HepG2 (cell line): ENCODE measurements at regions not wholly inside any gene's neighbourhood (a gene's known extent, or its start where the extent isn't known, plus 50 kb on each side); places are given as distances from the start of the nearest gene placed in this dataset.

Experiments
- FLYWCH1 ChIP-seq: sonication (generic); formaldehyde crosslinking; IDR thresholded peaks from 2 replicates; pipeline ENCODE4 v1.8.1; 2023; ENCODE audit warnings: mild to moderate bottlenecking, missing genetic modification reagents
- KLF11 ChIP-seq: IDR thresholded peaks from 2 replicates; pipeline ENCODE4 v1.6.1; 2016; ENCODE audit warnings: missing compliant biosample characterization
- MED8 ChIP-seq: sonication (generic); formaldehyde crosslinking; IDR thresholded peaks from 2 replicates; pipeline ENCODE4 v1.8.1; 2023; ENCODE audit warnings: mild to moderate bottlenecking, missing genetic modification reagents; ENCODE audit not compliant: insufficient replicate concordance
- NPAS2 ChIP-seq: sonication (generic); formaldehyde crosslinking; IDR thresholded peaks from 2 replicates; pipeline ENCODE4 v1.8.0; 2022; ENCODE audit warnings: mild to moderate bottlenecking, missing genetic modification reagents, borderline replicate concordance
- NRL ChIP-seq: sonication (generic); formaldehyde crosslinking; IDR thresholded peaks from 2 replicates; pipeline ENCODE4 v1.5.0; 2020; ENCODE audit warnings: missing genetic modification reagents, mild to moderate bottlenecking, moderate library complexity, borderline replicate concordance
- RCOR2 ChIP-seq: IDR thresholded peaks from 2 replicates; pipeline ENCODE4 v1.6.1; 2016; ENCODE audit warnings: missing biosample characterization, missing genetic modification reagents
- REL ChIP-seq: sonication (generic); formaldehyde crosslinking; conservative IDR thresholded peaks from 2 replicates; pipeline ENCODE4 v1.8.0; 2022; ENCODE audit warnings: mild to moderate bottlenecking, missing genetic modification reagents, moderate library complexity
- SMAD1 ChIP-seq: sonication (generic); formaldehyde crosslinking; IDR thresholded peaks from 2 replicates; pipeline ENCODE4 v1.4.0; 2020; ENCODE audit warnings: missing genetic modification reagents, low read depth, mild to moderate bottlenecking, borderline replicate concordance
- ZBTB40 ChIP-seq, 2 experiments: fragments of 450-650 bp in 1 of 2; sonication (generic) in 1 of 2; formaldehyde crosslinking in 1 of 2; IDR thresholded peaks; 2 replicates each; pipeline versions ENCODE4 v1.6.1 to v1.8.0; 2016 to 2022; ENCODE audit warnings: antibody characterized with exemption in 1 of 2, mild to moderate bottlenecking in 1 of 2, missing genetic modification reagents in 1 of 2
- ZNF30 ChIP-seq: sonication (generic); formaldehyde crosslinking; IDR thresholded peaks from 2 replicates; pipeline ENCODE4 v1.5.0; 2020; ENCODE audit warnings: mild to moderate bottlenecking, missing genetic modification reagents
- ZNF383 ChIP-seq: sonication (generic); formaldehyde crosslinking; IDR thresholded peaks from 2 replicates; pipeline ENCODE4 v1.4.0; 2020; ENCODE audit warnings: missing genetic modification reagents, mild to moderate bottlenecking, borderline replicate concordance
- ZNF7 ChIP-seq: IDR thresholded peaks from 2 replicates; pipeline ENCODE4 v1.6.1; 2016; ENCODE audit warnings: missing biosample characterization, missing genetic modification reagents
- TF ChIP-seq, protein P1 (sequence below): sonication (generic); formaldehyde crosslinking; IDR thresholded peaks from 2 replicates; pipeline ENCODE4 v1.8.0; 2022; ENCODE audit warnings: mild to moderate bottlenecking, missing genetic modification reagents

GRCh38 chr3:43964640-43965039 lies 273.9 kb downstream of the ABHD5 start (continued):
- TF ChIP-seq ZBTB40 (IDR thresholded peaks at IDR 0.05), result no peak
- TF ChIP-seq ZBTB40 (CRISPR knock-in tag; IDR thresholded peaks at IDR 0.05), result no peak
- no peak for TF ChIP-seq SMAD1
- TF ChIP-seq ZNF7 (CRISPR knock-in tag), result no peak
- TF ChIP-seq RCOR2 (CRISPR knock-in tag), result no peak
- no peak for TF ChIP-seq NRL (CRISPR knock-in tag)
- no peak for TF ChIP-seq MED8 (CRISPR knock-in tag)
- TF ChIP-seq KLF11 (CRISPR knock-in tag), result no peak
- no peak for TF ChIP-seq REL (CRISPR knock-in tag)
- TF ChIP-seq ZNF383 (CRISPR knock-in tag), result no peak
- TF ChIP-seq NPAS2 (CRISPR knock-in tag), result no peak
- TF ChIP-seq, protein P1, sequence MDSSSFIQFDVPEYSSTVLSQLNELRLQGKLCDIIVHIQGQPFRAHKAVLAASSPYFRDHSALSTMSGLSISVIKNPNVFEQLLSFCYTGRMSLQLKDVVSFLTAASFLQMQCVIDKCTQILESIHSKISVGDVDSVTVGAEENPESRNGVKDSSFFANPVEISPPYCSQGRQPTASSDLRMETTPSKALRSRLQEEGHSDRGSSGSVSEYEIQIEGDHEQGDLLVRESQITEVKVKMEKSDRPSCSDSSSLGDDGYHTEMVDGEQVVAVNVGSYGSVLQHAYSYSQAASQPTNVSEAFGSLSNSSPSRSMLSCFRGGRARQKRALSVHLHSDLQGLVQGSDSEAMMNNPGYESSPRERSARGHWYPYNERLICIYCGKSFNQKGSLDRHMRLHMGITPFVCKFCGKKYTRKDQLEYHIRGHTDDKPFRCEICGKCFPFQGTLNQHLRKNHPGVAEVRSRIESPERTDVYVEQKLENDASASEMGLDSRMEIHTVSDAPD (CRISPR knock-in tag), result no peak
- no peak for TF ChIP-seq ZNF30
- no peak for TF ChIP-seq FLYWCH1 (CRISPR knock-in tag)
